ENCODE measurements at regions not wholly inside any gene's neighbourhood (a gene's known extent, or its start where the extent isn't known, plus 50 kb on each side); places are given as distances from the start of the nearest gene placed in this dataset.

DNA sequence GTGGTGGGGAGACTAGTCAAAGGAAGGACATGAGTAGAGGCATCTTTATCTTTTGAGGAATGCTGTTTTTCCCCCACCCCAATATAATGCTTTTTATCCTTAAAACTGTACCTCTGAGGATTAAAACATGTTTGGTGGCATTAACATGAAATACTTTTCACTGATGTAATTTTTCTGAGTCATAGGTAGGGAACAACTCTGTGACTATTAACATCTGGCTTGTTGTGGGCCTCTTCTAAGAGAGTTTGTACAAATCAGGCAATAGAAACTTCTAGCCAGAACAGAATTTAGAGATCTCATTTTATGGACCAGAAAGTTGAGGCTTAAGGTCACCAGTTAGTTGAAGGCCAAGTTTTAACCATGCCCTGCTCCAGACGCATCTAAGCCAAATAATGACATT is 207.6 kb downstream of the SOX3 start:
- TF ChIP-seq RXRA (IDR thresholded peaks at IDR 0.05; ENCODE audit: borderline replicate concordance, low read depth) (no peak), CHD2 (IDR thresholded peaks at IDR 0.05; ENCODE audit: low read length, partially characterized antibody) (no peak), REST (IDR thresholded peaks at IDR 0.05; ENCODE audit: low read depth, low read length) (no peak), RAD21 (IDR thresholded peaks at IDR 0.05; ENCODE audit: low read length) (no peak), TAF1 (IDR thresholded peaks at IDR 0.05; ENCODE audit: borderline replicate concordance, low read depth, low read length) (no peak), USF2 (IDR thresholded peaks at IDR 0.05; ENCODE audit: borderline replicate concordance, low read depth, low read length) (no peak), EZH2phosphoT487 (IDR thresholded peaks at IDR 0.05; ENCODE audit: borderline replicate concordance, low read depth) (no peak), PBX3 (IDR thresholded peaks at IDR 0.05) (no peak), EP300 (IDR thresholded peaks at IDR 0.05; ENCODE audit: borderline replicate concordance in 1 of 2, low read depth in 1 of 2, low read length in 1 of 2) (no peak), SIN3A (IDR thresholded peaks at IDR 0.05; ENCODE audit: borderline replicate concordance, low read depth, low read length) (no peak), MXI1 (IDR thresholded peaks at IDR 0.05; ENCODE audit: low read depth, low read length) (no peak), ELF1 (IDR thresholded peaks at IDR 0.05) (no peak), NFIC (IDR thresholded peaks at IDR 0.05; ENCODE audit: borderline replicate concordance) (no peak)
- TF ChIP-seq, protein P1, sequence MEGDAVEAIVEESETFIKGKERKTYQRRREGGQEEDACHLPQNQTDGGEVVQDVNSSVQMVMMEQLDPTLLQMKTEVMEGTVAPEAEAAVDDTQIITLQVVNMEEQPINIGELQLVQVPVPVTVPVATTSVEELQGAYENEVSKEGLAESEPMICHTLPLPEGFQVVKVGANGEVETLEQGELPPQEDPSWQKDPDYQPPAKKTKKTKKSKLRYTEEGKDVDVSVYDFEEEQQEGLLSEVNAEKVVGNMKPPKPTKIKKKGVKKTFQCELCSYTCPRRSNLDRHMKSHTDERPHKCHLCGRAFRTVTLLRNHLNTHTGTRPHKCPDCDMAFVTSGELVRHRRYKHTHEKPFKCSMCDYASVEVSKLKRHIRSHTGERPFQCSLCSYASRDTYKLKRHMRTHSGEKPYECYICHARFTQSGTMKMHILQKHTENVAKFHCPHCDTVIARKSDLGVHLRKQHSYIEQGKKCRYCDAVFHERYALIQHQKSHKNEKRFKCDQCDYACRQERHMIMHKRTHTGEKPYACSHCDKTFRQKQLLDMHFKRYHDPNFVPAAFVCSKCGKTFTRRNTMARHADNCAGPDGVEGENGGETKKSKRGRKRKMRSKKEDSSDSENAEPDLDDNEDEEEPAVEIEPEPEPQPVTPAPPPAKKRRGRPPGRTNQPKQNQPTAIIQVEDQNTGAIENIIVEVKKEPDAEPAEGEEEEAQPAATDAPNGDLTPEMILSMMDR (IDR thresholded peaks at IDR 0.05) = no peak

Data from SK-N-SH (cell line).